NCI-H2227 (cell line): ENCODE measurements at regions not wholly inside any gene's neighbourhood (a gene's known extent, or its start where the extent isn't known, plus 50 kb on each side); places are given as distances from the start of the nearest gene placed in this dataset.

Experiments used
- DNase-seq: peaks from one replicate; lab custom pipeline; 2025; ENCODE audit not compliant: unreplicated experiment; lab: John Stamatoyannopoulos, UW

DNA sequence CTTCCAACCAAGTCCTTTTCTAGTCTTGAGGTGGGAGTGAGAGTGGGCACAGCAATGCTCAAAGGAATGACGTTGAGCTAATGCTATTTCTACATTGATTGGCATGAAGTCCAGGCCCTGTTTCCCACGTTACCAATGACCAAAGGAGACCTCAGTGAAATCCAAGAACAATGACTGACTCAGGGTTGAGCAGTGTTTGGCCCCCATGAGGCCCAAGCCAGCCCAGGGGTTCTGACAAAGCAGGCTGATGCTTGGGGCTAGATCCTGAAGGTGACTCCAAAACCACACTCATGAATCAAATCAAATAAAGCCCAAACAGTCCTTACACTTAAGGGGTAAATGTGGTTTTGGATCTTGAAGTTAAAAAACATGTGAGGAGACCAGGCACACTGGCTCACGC lies 278.5 kb upstream of the GJB5 start:
- DNase-seq, result no peak

DNA sequence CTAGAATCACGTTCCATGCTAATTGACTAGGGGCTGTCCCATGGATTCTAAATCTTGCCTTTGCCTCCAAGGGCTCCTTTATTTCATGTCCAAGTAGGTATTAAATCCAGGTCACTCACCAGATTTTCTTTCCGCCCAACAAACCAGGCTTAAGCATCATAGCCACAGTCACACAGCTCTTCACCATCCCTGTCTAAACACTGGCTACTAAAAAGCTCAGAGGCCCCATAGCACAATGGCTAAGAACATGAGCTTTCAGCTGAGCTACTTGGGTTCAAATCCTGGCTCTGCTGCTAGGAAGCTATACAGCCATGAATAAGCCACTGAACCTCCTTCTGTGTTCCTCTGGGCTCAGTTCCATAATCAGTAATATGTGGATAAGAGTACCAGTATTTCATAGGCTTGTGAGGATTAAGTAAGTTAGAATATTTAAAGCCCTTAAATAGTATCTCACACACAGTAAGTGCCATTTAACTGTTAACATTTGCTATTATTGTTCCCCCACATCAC lies 277.2 kb upstream of the GJB5 start:
- no peak for DNase-seq

DNA sequence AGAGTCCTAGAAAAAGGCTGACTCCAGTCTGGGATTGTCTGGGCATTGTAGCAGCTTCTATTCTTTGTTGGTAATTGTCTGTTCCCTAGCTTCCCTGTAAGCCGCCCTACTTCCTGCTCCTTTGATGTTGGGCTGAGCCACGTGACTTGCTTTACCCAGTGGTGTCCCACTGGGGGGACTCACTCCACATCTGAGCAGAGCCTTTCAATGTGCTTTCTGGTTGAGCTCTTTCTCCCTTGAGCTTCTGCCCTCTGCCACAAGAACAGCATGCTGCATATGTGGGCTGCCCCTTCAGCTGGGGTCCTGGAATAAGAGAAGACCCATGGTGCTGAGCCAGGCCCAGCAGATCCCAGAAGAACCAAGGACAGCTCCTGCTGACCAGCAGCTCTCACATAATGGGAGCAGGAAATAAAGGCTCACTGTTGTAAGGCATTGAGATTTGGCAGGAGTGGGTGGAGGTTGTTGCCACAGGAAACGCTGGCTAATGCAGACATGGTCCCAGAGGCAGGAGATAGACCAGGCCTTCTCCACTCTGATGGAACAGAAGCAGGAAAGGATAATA lies 276.3 kb upstream of the GJB5 start:
- no peak for DNase-seq

DNA sequence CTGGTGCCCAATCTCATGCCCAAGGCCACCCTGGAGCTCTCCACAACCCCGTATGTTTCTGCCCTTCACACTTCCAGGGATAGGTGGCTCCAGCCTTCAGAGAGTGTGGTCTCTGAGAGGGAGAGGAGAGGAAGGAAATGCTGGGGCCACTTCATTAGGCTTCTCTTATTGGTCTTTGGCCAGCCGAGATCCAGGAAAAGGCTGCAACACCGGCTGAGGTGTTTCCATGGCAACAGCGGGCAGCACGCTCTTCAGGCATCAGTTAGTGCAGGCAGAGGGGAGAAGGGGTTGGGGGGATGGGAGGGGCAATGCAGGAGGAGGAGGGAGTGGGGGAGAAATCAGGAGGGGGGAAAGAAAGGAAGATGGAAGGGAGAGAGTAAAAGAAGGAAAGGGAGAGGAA lies 275.1 kb upstream of the GJB5 start:
- peak; percentile 90 for DNase-seq

DNA sequence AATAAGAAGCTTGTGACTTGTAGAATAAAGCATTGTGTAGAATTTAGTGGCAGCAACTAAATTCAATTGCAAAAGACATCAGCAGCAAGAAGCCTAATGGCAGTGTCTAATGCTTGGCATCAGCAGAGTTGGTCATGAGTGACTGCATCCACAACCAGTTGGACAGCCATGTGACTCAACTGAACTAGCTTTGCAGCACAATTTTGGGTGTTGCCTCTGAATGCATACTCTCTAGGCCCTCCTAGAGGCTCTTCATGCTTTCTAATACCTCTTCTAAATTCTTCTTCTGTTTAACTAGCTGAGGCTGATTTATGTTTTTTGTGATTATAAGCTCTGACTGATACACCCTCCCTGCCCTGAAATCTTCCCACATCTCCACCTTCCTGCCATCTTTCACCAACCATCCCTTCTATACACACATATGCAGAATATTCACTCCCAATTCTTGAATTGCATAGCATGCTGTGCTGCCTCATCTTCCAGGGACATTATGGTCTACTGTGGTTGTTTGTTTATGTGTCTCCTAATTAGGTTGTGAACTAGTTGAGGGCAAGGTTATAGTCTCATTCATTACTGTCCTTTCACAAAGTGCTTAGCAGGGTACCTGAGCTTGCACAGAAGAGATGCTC lies 266.7 kb upstream of the GJB5 start:
- DNase-seq, result no peak

DNA sequence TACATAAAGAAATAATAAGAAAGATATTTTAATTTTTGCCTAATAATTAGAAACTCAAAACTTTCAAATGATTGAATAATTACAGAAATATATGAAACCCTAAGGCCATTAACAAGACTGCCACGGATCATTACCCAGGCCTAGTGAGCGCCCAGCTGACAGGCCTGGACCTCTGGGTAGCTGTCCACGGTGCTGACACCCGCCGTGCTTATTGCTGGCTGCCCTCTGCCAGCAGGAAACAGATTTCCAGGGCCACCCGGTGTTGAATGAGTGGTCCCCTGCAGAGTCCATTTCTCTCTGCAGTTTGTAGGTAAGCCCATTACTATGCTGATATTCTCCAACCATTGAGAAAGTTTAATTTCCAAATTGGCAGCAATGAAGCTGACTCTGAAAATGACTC lies 254.4 kb upstream of the GJB5 start:
- no peak for DNase-seq

DNA sequence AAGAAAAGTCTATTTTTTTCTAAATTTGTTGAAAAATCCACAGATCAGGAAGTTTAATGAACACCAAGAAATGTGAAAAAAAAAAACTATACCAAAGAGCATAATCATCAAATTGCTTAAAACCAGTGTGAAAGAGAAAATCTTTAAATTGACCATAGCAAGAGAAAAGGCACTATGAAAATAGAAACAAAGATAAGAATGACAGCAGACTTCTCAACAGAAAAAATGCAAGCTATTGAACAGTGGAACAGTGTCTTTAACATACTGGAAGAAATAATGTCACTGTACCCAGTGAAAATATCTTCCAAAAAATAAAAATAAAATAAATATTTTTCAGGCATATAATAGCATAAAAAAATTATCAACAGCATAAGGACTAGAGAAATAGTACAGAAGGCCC lies 243.0 kb upstream of the GJB5 start:
- no peak for DNase-seq

DNA sequence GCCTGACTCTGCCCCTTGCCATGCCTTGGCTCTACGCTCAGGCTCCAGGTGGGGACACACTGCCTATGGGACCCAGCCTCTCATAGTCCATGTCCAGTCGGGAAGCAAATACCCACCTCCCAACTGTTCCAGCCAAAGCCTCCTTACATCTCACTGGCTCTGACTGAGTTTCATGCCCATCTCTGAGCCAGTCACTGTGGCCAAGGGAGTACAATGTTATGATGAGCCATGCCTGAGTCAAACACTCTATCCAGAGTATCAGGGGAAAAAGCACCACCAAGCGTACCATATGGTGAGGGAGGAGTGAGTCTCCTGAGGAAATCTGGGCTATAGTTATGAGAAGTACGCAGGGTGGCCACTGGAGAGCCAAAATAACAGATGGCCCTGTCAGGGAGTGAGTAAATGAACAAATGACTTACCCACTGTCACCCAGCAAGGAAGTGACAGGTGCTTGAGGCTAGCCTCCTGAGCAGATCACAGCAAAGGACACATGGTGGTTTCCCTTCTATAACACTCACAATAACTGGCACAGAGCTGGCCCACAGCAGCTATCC lies 236.6 kb upstream of the GJB5 start:
- no peak for DNase-seq

DNA sequence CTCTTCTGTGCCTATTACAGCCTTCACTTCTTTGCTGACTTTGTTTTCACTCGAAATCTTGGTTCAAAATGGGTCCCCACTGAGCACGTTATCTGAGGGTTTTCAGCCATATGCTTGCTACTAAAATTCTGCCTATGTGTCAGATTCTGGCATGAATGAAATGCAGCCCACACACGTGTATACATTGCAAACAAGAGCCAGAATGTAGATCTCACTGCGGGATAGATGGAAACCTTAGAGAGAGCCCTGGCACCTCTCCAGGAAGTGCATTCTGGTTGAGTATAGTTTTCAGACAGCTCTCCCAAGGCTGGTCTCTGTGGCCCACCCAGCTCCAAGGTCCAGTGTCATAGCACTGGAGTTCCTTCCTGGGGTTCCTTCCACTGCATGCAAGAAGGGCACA lies 234.7 kb upstream of the GJB5 start:
- DNase-seq, result no peak

DNA sequence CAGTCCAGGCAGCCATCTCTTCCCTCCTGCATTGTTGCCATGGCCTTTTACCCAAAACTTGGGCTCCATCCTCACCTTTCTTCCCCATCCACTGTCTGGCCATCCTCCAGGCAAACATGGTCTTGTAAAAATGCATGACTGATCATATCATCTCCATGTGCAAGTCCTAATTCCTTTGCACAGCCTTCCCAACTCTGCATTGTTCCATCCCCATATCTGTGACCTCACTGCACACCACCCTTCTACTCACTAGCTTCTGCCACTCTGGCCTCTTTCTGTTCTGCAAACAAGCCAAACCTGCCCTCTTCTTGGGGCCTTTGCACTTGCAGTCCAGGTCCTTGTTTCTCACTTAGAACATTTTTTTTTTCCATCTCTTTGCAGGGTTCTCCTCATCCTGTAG lies 230.1 kb upstream of the GJB5 start:
- DNase-seq, result no peak

DNA sequence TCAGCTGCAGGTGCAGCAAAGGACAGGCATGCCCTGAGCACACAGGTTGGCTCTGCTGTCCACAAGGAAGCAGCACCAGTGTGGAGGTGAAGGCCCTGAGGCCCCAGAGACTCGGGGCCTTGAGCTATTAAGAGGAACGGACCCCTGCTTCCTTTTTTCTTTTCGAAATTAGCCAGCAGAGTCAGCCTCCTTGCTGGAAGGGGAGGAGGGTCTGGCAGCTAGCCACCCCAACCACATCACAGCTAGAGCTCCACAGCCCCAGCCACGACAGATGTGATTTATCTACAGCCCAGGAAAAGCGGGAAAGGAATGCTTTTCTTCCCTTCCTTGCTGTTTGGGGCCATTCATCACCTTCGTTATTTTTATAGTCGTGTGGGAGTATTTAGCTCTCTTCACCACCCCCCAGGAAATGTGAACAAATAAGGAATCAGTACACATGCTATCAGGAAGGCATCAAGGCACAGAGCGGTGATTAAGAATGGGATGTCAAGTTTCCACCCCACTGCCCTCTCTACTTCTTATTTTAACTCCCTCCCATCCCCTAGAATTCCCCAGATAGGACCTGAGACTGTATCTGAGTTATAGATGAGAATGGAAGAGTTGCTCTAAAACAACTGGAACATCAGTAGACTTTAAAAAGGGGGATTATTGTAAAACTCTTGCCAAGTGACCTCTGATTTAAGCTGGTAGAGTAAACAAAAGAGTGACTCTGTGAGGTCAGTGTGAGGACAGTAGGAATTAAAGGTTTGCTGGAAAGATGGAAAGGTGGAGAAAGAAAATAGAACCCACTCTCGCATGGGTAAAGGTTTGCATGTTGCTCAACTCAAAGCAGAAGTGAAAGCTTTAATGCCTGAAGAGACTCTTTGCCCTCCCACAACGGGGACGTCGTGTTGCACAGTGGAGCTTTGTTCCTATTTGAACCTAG lies 224.7 kb upstream of the GJB5 start:
- no peak for DNase-seq

DNA sequence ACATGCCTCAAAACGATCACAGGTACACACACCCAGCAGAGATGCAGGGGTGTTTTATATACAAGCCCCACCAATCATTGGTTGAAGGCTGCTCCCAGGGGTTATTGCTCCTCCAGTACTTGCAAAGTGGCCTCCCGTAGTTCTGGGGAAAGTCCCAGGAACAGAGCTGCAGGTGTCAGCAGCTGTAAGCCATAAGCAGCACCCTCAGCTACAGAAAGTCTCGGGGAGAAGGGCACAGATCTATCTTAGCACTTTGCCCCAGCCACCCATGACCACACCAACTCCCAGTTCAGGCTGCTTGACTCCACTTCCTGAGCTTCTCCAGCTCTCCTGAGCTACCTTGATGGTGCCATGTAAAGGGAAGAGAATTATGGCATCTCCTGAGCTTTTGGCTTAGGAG lies 222.7 kb upstream of the GJB5 start:
- DNase-seq, result no peak

DNA sequence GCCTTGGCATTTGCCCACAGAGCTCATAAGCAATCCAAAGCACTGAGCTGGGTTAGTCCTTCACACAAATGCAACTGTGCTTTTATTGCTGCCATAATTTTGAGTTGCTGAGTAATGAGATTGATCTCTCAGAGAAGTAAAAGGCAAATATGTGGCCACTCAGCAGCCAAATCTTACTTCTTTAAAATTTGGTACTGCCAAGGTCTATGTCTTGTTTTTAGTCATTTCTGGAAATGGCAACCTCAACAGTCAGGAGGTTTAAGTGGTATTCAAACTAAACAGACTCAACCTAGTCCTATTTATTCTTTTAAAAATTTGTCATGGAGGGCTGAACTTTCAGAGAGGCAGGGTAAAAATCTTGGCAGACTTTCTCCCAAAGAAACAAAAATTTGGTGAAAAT lies 216.4 kb upstream of the GJB5 start:
- no peak for DNase-seq

DNA sequence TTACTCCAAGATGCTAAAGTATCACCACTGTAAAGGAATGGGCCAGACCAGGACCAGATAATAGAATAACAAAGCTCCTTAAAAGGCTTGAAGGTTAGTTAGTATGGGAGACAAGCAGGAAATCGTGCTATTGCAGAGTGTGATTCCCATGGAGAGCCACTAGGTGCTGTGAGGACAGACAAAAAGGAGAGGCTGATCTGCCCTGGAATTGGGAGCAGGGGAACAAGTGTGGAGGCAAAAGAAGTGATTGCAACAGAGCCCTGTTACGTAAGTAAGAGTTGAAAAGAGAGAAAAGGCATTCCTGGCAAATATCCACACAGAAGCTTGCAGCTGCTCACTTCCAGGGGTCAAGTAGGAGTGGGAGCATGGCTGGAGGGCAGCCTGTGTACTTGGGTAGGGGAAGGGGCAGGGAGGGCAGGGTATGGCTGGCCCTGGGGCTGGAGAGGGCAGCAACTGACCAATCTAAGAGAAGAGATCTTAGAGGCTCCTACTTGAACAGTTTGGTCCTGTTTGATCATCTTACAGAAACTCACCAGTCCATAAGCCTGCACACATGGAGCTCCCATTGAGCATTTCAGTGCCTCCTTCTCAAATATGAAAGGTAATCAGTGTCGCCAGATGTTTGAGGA lies 207.7 kb upstream of the GJB5 start:
- DNase-seq, result no peak

DNA sequence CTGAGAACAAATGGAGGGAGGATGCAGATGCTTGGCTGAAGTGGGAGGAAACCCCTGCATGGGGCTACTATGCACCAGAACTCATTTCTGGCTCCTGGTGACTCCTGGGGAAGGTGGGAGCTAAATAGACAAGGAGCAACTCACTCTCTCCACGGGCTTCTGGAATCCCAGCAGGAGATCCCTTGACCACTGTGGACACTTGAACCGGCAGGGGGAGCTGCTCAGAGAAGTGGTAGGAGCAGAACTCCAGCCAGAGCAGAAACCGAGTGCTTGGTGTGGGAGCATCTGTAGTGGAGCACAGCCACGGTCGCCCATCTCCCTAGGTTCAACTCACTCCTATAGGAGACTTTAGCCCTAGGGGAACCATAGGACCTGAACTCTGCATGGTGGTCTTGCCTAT lies 205.6 kb upstream of the GJB5 start:
- DNase-seq, result no peak

DNA sequence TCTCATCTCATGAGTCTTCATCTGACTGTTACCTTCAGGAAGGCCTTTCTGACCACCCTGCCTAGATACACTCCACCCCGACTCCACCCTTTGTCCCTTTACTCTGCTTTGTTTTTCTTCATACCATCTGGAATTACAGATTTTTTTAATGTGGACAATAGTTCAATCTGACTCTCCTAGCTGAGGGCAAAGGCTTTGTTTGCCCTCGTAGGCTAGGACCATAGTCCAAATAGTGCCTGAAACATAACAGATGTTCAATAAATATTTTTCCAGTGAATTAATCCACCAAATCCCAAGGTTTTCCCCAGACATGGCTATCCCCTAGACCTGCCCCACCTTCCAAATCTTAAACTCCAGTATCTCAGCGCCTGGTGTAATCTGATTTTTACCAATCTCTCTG lies 176.5 kb upstream of the GJB5 start:
- no peak for DNase-seq

DNA sequence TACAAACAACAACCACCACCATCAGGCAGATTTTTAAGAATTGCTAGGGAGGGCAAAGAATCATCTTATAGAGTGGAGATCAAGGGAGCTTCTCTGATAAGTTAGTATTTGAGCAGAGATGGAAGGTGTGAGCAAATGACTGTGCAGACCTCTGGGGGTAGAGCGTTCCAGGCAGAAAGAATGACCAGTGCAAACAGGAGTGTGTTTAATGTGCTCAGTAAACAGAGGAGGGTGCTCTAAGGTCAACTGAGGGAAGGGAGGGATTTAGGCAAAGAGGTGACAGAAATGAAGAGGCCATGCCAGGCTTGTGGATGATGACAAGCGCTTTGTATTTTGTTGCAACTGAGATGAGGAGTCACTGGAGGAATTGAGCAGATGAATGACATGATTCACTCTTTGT lies 172.5 kb upstream of the GJB5 start:
- DNase-seq, result no peak

DNA sequence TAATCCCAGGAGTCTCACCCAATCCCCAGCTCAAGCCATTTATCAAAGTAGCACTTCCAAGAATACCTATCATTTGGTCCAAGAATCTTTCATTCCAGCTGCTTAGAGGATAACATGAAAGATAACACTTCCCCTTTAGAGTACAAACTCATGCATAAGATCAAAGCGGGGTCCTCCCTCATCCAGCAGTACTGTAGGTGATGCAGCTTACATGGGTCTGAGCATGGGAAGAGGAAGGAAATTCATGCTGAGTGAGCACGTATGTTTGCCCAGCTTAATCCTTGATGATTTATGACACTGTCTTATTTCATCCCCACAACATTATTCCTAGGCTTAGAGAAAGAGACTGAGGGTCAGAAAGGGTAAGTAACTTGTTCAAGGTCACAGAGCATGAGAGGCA lies 167.1 kb upstream of the GJB5 start:
- DNase-seq, result no peak

DNA sequence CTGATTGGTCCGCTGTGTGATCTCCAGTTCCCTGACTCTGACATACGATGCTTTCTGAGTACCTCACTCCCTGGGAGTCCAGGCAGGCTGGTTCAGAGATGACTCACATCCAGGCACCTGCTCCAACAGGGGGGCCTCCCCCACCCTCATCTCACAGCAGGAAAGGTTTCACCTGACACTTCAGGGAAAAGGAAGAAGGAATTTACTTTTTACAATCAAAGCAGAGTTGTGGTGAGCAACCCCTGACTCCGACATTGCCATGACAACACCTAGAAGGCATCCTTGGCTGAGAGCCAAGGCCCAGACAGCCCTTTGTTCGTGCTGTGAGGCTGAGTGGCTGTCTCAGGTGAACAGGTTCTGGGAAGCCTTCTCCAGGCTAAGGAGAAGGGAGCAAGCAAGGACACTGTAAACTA lies 164.6 kb upstream of the GJB5 start:
- peak; percentile 93 for DNase-seq

DNA sequence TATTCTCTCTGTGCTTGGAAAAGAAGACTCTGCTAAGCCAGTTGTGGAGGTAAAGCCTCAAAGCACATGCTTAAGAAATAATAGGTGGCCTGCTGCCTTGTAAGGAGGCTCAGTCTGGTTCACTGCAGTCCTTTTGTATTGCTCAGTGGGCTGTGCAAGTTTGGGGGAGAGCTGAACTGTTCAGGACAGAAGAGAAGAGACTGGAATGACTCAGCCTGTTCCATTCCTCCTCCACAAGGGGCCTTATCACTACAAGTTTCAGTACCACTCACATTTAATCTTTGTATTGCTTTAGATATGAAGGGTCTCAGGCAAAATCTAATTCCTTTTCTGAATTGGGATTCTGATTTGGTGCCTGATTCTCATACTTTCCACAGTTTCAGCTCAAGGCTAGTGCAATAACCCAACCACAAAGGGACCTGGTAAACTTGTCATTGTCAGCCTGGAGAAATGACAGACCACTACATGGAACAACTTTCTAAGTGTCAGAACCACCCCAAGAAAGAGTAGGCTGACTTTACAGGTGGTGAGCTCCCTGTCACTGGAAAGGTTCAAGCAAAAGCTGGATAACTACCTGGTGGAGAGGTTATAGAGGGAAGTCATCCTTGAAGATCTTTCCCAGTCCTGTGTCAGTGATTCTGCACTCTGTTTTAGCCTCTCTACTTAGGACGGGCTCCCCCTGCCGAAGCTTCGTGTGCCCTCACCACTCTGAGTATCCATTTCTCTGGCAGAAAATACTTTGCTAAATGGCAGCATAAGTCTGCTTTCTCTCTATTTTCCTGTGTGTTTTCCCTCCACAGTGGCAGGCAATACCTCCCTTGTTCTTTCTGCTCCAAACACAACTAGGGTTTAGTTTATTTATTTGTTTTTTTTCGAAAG lies 162.9 kb upstream of the GJB5 start:
- DNase-seq, result no peak
